Prostate gland (tissue), 2 donors: ENCODE measurements at regions not wholly inside any gene's neighbourhood (a gene's known extent, or its start where the extent isn't known, plus 50 kb on each side); places are given as distances from the start of the nearest gene placed in this dataset.

Experiments used
- DNase-seq: peaks from one replicate; pipeline ENCODE4 v3.0.0-alpha.2; 2019; ENCODE audit warnings: low spot score
- H3K27ac ChIP-seq, 2 donors: fragments of 200-600 bp; sonication (generic); 2 replicates each; pipeline ENCODE4 v1.5.1; 2017 to 2019
- H3K27me3 ChIP-seq: fragments of 200-600 bp; sonication (generic); replicated peaks from 2 replicates; pipeline ENCODE4 v1.5.1; 2019; ENCODE audit not compliant: insufficient read depth
- H3K36me3 ChIP-seq, 2 donors: fragments of 200-600 bp; sonication (generic); 1 replicate in 1 of 2; 2 replicates in 1 of 2; pipeline versions ENCODE4 v1.5.1 to v1.8.1; 2017 to 2019
- H3K4me1 ChIP-seq: fragments of 200-600 bp; sonication (generic); replicated peaks from 2 replicates; pipeline ENCODE4 v1.5.1; 2019
- H3K4me3 ChIP-seq, 2 donors: fragments of 200-600 bp; sonication (generic); 2 replicates each; pipeline ENCODE4 v1.5.1; 2017 to 2019
- H3K9me3 ChIP-seq: fragments of 200-600 bp; sonication (generic); 2 replicates; pipeline ENCODE4 v1.5.1; 2017
- POLR2A ChIP-seq: fragments of 450-650 bp; IDR thresholded peaks from one replicate; pipeline ENCODE4 v1.6.1; 2016; ENCODE audit warnings: antibody characterized with exemption, mild to moderate bottlenecking
- POLR2AphosphoS5 ChIP-seq: sonication (generic); formaldehyde crosslinking; IDR thresholded peaks from one replicate; pipeline ENCODE4 v1.6.1; 2017; ENCODE audit warnings: antibody characterized with exemption
- WGBS: methylation state at CpG from one replicate; pipeline ENCODE4 v1.1.5; 2018; 5-methylcytosine and 5-hydroxymethylcytosine counted together
- intact Hi-C: fragments of 100-400 bp; cut with DNase I; formaldehyde crosslinking; loops from one replicate; pipeline ENCODE4 v1.14.2; 2022
- TF ChIP-seq, protein P1 (sequence below), 4 experiments: fragments of 200-600 bp in 2 of 4; fragments of 450-650 bp in 2 of 4; sonication (generic) in 2 of 4; IDR thresholded peaks; 1 replicate in 3 of 4; 2 replicates in 1 of 4; pipeline ENCODE4 v1.5.1; 2016 to 2019; ENCODE audit warnings: antibody characterized with exemption in 4 of 4, mild to moderate bottlenecking in 2 of 4, moderate library complexity in 2 of 4

DNA sequence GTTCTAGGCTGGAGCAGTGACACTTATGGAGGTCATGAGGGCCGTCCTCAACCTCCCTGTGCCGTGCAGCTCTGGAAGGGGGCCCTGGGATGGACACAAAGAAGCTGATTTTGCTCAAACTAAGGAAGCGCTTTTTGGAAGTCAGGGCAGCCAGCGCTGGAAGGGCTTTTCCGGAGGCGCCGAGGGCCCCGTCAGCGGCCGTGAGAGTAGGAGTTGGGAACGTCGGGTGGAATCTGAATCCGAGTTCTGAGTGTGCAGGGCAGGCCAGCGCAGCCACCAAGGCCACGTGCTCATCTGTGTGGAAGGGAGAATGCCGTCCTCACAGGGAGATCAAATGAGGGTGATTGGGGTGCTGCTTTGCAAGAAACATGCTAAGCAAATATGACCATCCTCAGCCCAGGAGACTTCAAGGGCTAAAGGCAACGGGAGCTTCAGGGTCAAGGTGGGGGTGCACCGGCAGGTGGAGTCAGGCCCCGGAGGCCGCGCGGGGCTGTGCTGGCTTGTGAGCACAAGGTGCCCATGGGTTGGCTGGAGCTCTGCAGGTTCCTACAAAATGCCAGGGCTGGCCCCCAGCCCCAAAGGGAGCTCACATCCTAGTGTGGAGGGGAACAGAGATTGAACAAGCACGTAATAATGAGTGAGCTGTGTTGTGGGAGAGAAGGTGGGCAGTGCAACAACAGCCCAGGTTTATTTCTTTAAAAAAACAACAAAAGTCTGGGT, 70.4 kb upstream of the HPCAL1 start:
- no peak overlapping the region for H3K27ac ChIP-seq
- H3K4me1 ChIP-seq = no peaks in the 10 kb centered on the region
- TF ChIP-seq, protein P1, sequence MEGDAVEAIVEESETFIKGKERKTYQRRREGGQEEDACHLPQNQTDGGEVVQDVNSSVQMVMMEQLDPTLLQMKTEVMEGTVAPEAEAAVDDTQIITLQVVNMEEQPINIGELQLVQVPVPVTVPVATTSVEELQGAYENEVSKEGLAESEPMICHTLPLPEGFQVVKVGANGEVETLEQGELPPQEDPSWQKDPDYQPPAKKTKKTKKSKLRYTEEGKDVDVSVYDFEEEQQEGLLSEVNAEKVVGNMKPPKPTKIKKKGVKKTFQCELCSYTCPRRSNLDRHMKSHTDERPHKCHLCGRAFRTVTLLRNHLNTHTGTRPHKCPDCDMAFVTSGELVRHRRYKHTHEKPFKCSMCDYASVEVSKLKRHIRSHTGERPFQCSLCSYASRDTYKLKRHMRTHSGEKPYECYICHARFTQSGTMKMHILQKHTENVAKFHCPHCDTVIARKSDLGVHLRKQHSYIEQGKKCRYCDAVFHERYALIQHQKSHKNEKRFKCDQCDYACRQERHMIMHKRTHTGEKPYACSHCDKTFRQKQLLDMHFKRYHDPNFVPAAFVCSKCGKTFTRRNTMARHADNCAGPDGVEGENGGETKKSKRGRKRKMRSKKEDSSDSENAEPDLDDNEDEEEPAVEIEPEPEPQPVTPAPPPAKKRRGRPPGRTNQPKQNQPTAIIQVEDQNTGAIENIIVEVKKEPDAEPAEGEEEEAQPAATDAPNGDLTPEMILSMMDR (IDR thresholded peaks at IDR 0.05) = no peak
- TF ChIP-seq POLR2AphosphoS5 (no peak), POLR2A (no peak)
- DNase-seq = no peak
- 90% methylated on average over 23 of the region's 23 CpGs for WGBS
- H3K27me3 ChIP-seq = no peaks in the 10 kb centered on the region
- intact Hi-C loops = no loop called here
- H3K9me3 ChIP-seq = no peaks in the 10 kb centered on the region
- no peak overlapping the region for H3K4me3 ChIP-seq
- H3K36me3 ChIP-seq = no peaks in the 10 kb centered on the region

DNA sequence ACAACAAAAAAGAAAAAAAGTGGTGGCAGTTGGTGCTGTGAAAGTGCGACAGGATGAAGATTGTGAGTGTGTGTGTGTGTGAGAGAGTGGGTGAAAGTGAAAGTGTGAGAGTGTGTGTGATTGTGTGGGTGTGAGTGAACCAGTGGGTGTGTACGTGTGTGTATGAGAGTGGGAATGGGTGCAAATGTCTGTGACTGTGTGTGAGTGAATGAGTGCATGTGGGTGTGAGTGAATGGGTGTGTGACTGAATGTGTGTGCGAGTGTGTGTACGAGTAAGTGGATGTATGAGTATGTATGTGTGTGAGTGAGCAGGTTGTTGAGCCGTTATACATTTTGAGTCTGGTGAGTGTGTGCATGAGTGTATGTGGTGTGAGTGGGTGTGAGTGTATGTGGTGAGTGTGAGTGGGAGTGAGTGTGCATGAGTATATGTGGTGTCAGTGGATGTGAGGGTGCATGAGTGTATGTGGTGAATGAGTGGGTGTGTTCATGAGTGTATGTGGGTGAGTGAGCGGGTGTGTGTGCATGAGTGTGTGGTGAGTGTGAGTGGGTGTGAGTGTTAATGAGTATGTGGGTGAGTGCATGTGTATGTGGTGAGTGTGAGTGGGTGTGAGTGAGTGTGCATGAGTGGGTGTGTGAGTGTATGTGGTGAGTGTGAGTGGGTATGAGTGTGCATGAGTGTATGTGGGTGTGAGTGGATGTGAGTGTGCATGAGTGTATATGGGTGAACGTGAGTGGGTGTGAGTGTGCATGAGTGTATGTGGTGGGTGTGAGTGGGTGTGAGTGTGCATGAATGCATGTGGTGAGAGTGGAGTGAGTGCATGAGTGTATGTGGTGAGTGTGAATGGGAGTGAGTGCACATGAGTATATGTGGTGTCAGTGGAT, 69.3 kb upstream of the HPCAL1 start:
- Histone ChIP-seq H3K36me3 (no peaks in the 10 kb centered on the region), H3K9me3 (no peaks in the 10 kb centered on the region), H3K4me3 (no peak overlapping the region), H3K27me3 (no peaks in the 10 kb centered on the region), H3K4me1 (no peaks in the 10 kb centered on the region), H3K27ac (no peak overlapping the region)
- no peak for DNase-seq
- WGBS = 87% methylated on average over 7 of the region's 7 CpGs
- TF ChIP-seq POLR2AphosphoS5 (no peak), POLR2A (no peak)
- TF ChIP-seq, protein P1 (IDR thresholded peaks at IDR 0.05) = no peak
- intact Hi-C loops = no loop called here

DNA sequence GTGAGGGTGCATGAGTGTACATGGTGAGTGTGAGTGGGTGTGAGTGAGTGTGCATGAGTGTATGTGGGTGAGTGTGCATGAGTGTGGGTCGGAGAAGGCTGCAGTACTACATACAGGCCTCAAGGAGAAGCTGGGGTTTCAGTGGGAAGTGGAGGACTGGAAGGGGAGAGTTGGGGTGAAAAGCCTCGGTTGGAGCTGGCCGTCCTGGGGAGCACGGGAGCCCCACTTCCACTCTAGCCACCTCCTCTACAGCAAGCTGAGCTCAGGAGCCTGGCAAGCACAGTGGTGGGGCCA, 68.7 kb upstream of the HPCAL1 start:
- TF ChIP-seq, protein P1 (IDR thresholded peaks at IDR 0.05) = no peak
- TF ChIP-seq POLR2AphosphoS5 (no peak), POLR2A (no peak)
- DNase-seq = no peak
- intact Hi-C loops = no loop called here
- no peaks in the 10 kb centered on the region for H3K4me1 ChIP-seq
- no peaks in the 10 kb centered on the region for H3K36me3 ChIP-seq
- H3K4me3 ChIP-seq = no peak overlapping the region
- whole genome bisulfite sequencing = 91% methylated on average over 4 of the region's 4 CpGs
- H3K27ac ChIP-seq = no peak overlapping the region
- no peaks in the 10 kb centered on the region for H3K9me3 ChIP-seq
- H3K27me3 ChIP-seq = no peaks in the 10 kb centered on the region

DNA sequence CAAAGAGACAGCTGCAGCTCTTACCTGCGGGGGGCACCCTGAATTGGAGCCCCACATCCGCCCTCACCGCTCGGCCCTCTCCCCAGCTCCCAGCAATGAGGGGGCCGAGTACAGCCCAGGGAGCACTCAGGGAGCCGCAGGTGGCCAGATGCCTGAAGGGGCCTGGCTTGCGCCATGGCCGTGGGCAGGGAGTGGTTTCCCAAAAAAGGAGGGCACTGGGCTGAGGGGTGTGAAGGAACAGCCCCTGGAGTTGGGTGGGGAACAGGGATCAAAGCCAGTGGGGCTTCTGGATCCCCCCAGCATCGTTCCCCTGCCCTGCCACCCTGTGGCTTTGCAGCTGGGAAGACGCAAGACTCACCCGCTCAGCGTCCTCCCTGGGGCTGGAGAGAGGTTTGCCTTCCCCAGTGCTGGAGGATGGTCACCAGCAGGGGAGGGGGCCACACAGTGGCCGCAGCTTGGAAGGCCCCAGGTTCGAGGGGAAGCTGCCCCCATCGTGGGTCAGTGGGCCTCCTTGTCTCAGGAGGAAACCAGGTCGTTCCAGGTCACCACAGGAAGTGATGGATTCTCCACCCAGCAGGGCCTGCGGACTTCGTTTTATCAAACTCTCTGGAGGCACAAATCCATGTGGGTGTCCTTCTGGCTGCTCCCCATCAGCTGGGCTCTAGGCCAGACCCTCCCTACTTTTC, 68.2 kb upstream of the HPCAL1 start:
- DNase-seq = no peak
- no peak overlapping the region for H3K4me3 ChIP-seq
- no peak overlapping the region for H3K27ac ChIP-seq
- intact Hi-C loops = no loop called here
- TF ChIP-seq, protein P1 (IDR thresholded peaks at IDR 0.05) = no peak
- TF ChIP-seq POLR2A (no peak), POLR2AphosphoS5 (no peak)
- H3K27me3 ChIP-seq = no peaks in the 10 kb centered on the region
- 82% methylated on average over 14 of the region's 18 CpGs for WGBS
- H3K36me3 ChIP-seq = no peaks in the 10 kb centered on the region
- no peaks in the 10 kb centered on the region for H3K4me1 ChIP-seq
- H3K9me3 ChIP-seq = no peaks in the 10 kb centered on the region
